NCI-H2196 treated with DMSO at 0.1 percent for 48 hours (cell line): ENCODE measurements at regions not wholly inside any gene's neighbourhood (a gene's known extent, or its start where the extent isn't known, plus 50 kb on each side); places are given as distances from the start of the nearest gene placed in this dataset.

Experiments used
- DNase-seq: peaks from one replicate; lab custom pipeline; 2025; ENCODE audit not compliant: unreplicated experiment; lab: John Stamatoyannopoulos, UW

DNA sequence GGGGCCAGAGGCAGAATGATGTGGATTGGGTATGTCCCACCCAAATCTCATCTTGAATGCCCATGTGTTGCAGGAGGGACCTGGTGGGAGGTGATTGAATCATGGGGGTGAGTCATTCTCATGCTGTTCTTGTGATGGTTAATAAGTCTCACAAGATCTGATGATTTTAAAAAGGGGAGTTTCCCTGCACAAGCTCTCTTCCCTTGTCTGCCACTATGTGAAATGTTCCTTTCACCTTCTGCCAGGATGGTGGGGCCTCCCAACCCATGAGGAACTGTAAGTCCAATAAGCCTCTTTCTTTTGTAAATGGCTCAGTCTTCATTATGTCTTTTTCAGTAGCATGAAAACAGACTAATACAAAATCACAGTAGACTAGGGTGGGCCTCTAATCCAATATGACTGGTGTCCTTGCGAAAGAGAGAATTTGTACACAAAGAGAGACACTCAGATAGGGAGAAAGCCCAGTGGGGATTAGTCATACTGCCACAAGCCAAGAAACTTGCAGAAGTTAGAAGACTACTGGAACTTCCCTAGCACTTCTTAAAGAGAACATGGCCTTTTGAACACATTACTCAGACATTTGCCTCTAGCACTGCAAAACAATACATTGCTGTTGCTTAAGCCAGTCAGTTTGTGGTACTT lies 68.4 kb downstream of the ANXA1 start:
- no peak for DNase-seq

DNA sequence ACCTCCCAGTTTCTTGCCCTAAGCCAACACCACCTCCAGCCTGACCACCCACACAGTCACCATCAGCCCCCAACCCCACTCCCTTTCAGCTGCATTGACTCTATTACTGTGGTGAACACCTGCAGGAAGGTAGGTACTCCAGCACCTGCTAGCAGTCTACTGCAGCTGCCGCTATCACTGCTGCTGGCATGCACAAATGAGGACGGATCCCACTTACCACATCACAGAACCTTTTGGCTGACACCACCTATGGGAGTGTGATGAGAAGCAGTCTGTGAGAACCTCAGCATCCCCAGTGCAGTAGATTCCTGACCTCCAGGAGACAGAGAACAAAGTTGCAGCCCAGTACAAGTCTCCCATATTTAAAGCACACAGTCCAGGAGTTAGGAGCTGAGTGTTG lies 71.9 kb downstream of the ANXA1 start:
- no peak for DNase-seq

DNA sequence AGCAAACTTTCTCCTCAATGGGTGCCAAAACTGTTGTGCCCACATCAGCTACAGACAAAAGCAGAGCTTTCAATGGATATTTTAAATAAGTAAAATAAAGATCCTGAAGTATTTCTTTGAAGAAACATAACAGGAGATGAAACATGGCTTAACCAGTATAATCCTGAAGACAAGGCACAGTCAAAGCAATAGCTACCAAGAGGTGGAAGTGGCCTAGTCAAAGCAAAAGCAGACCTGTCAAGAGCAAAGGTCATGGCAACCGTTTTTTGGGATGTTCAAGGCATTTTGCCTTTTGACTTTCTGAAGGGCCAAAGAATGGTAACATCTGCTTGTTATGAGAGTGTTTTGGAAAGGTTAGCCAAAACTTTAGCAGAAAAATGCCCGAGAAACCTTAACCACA lies 77.9 kb downstream of the ANXA1 start:
- no peak for DNase-seq

DNA sequence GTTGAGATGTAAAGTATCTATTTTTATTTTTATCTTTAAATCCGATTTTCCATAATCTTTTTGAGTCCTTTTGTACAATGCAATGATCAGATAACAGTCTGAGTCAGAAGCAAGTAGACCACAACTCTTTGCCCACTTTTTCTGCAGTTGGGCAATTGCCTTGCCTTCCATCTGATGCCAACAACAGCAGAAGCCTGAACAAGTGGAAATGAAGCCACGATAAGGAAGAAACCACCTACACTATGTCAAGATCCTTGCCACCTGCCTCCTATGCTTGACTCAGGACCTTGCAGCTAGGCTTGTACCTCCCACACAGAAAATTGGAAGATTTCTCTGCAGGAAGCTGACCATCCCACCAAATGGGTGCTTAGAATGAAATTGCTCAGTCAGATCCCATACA lies 78.6 kb downstream of the ANXA1 start:
- DNase-seq: no peak

DNA sequence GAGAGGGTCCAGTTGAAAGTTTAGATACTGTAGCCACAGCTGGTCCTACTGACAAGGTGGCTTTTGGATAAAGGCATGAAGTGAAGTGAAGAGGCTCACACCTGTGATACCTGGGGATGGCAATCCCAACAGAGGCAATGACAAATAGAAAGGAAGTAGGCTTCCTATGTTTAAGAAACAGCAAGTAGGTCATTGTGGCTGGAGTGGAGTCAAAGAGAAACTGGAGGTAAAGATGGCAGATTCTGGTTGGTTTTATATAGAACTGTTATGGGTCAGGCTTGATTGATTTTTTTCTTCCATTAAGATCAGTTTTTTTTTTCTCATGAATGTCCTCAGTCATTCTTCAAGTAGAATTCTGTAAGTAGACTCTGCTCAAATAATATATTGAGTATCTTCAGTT lies 79.5 kb downstream of the ANXA1 start:
- no peak for DNase-seq

DNA sequence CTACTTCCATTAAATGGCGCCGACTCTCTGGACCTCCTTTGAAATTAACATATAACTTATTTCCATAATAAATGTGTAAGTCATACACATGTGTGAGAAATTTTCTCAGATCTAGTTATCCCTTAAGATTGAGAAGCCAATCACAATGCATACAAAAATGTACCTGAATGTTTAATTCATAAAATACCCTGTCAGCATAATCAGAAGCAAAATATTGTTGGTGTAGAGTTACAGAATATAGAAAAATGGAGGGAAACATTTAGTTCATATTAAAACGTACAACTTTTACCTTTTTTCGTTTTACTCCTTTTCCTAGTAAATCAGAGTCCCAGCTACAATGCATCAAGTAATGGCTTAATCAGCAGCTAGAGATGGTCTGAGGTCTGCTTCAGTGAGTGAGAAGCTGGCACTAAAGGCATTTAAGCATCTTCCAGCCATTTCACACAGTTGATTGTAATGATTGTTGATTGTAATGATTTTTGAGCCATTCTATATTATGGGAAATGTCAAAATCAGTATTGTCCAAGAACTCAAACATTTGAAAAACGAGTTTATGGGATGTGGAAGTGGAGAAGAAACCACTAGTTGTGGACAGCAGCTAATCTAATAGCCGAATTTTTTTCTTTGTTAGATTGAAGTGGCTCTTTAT lies 81.8 kb downstream of the ANXA1 start:
- no peak for DNase-seq

DNA sequence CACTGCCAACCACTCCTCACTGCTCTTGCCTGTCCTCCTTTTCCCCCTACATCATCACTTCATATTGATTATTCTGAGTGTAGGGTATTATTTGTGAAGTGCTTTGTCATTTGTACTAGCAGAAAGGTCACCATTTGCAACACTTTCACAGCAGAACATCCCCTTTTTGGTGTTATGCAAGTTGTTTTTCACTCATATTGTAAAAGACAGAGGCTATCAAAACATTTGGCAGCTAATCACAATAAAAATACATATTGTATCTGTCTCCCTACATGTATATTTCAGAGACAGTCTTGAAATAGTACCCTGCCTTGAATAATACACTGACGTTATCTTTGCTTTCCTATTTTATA lies 82.3 kb downstream of the ANXA1 start:
- DNase-seq: no peak

DNA sequence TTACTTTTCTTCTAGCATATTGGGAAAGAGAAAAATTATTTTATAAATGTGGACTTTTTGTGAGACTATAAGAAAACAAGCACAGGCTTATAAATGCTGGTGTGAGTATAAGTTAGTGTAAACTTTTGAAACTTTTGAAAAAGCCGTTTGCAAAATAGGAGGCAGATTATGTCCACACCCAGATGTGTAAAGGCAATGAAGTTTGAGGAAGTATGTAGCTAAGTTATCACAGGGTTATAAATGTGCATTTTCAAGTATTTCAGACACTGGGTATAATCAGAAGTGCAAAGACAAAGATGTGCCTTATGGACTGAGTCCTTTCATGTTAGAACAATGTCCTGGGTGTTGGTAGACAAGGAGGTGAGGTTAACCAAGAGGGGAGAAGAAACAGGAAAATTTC lies 85.5 kb downstream of the ANXA1 start:
- DNase-seq: no peak

DNA sequence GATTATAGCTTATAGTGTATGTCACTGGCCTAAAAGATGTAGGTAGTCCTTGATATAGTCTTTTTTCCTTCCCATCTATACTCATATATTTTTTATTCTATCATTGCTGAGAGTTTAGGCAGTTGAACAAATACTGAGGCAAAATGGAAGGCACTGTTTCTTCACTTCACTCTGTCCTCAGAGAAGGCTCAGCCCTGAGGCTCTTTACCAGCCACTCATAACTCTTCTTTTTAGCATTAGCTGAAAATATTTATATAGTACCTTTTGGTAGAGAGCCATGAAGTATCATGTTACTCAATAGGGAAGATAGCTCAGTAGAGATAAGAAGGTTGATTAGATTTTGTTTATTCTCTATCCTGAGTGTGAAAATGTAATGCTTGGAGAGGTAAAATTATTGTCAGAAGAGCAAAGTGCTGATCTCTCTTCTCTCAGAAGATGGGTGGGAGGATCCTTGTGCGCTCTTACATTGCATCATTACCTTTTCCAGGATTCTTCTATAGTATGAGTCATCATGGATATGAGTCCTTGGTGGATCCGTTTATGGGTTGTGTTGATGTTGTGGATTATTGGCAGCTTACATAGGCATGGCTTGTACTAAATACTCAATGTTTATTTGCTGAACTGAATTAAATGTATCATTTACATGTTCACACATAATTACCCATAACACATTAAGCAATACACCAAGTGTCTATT lies 88.1 kb downstream of the ANXA1 start:
- no peak for DNase-seq

DNA sequence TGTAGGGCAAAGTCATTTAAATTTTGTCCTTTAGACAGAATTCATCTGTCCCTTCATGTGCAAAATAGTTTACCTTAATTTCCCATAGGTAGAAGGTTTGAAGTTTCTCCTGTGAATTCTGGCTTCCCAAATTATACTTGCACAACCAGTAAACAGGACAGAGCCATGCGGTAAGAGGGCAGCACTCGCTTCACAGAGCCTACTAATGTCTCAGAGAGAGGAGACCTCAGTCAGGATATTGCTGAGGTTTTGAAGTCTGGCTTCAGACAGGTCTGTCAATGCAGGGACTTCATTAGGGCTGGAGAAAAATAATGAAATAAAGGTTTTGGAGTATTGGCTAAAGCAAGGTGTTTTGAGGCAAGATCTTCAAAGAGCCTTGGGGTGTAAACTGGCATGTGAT lies 91.4 kb downstream of the ANXA1 start:
- no peak for DNase-seq

DNA sequence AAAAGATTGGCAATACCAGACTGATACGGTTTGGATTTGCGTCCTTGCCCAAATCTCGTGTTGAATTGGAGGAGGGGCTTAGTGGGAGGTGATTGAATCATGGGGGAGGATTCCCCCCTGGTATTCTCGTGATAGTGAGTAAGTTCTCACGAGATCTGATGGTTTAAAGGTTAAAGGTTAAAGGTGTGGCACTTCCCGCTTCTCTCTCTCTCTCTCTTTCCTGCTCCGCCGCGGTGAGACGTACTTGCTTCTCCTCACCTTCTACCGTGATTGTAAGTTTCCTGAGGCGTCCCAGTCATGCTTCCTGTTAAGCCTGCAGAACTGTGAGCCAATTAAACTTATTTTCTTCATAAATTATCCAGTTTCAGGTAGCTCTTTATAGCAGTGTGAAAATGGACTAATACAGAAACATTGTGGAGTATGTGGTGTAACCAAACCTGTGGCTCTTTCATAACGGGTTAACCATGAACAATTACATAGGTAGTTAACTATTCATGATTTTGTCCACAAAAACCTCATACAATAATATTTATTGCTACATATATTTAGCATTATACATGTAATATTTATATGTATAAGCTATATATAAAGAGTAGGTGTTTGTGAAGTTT lies 107.5 kb downstream of the ANXA1 start:
- DNase-seq: no peak

DNA sequence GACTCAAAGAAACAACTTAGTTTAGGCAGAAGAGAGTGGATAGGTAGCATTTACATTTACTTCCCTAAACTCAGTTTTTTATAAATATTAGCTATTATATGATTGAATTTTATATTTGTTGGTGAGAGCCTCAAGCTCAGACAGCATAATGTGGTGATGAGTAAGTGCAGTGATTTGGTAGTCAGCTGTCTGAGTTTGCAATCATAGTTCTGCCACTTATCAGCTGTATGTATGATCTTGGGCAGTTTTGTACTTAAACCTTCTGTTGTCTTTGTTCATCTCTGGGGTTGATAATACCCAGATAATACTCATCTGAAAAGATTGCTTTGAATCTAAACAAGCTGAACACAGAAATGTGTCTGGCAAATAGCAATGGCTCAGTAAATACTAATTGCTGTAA lies 108.8 kb downstream of the ANXA1 start:
- DNase-seq: no peak

DNA sequence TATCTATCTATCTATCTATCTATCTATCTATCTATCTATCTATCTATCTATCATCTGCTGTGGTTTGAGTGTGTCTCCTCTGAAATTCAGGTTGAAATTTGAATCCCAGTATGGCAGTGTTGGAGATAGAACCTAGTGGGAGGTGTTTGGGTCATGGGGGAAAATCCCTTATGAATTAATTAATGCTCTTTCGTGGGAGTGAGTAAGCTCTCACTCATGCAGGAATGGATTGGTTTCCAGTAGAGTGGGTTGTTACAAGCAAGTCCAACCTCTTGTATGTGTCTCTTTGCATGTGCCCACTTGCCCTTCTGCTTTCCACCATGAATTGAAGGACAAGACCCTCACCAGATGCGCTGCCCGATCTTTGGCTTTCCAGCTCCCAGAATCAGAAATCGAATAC lies 113.0 kb downstream of the ANXA1 start:
- no peak for DNase-seq

DNA sequence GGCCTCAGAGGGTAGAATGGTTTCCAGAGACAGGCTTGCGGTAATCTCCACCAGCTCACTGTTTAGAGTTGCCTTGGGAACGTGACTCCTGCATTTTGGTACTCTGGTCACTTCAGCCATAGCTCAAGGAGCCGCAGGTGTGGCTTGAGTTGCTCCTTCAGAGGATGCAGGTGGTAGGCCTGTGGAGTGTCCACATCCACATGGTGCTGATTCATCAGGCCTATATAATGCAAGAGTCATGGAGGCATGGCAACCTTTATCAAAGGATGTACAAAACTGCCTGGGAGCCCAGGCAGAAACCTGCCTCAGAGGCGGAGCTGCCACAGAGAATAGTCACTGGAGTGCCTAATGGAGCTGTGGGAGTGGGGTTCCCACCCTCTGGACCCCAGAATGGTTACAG lies 114.2 kb downstream of the ANXA1 start:
- DNase-seq: no peak

DNA sequence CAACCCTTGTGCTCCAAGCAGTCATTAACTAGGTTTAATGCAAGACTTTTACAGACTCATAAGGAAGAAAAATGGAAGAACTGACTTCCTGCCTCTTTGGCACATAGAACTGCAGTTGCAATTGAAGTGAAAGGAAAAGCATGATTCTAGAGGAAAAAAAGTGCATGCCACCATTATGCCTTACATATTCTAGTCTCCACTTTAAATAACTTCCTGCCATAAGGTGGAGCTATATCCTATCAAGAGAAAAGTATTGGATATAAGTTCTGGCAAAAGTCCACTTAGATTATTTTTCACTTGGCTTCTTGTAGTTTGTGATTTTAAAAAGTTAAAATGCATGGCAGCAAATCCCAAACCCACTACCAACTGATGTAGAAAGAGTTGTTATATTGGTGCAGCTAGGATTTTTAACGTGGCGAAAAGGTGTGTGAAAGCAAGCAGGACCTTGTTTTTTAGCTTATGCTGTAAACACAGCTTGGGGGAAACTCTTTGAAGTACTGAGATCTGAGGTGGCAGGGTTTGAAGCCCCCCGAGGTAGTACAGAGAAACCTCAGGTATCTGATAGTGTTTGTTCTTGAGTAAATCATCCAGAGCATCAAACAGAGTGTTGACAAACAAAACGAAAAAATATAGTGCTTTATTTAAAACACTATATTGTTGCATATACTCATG lies 117.9 kb downstream of the ANXA1 start:
- DNase-seq: no peak

DNA sequence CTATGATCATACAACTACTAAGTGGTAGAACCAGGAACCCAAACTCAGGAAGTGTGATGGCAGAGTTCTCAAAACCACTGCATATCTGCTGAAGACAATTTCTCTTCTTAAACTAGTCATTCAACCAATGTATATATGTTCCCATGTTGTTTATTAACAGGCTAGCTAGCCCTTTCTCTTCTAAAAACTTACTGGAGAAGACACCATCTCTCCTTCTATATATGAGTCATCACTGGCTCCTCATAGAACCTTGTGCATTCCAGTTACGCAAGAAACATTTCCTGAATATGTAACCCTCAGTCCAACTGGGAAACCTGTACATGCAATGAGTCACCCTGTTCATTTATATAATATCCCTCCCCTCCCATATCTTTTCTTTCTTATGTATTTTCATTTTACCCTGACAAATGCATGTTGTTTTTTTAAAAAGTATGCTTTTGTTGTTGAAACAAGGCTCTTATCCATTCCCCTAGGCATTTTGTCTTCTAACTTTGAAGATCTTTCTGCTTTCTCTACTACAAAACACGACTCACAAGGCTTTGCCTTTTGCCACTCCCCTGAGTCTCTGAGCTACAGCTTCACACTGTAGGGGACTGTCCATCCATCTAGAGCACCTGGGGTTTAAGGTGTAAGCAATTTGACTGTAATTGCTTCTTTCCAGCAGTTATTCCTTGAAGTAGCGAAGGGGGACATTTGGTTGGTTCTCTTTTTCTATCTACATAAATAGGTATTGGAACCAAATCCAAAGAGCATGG lies 119.5 kb downstream of the ANXA1 start:
- DNase-seq: no peak

DNA sequence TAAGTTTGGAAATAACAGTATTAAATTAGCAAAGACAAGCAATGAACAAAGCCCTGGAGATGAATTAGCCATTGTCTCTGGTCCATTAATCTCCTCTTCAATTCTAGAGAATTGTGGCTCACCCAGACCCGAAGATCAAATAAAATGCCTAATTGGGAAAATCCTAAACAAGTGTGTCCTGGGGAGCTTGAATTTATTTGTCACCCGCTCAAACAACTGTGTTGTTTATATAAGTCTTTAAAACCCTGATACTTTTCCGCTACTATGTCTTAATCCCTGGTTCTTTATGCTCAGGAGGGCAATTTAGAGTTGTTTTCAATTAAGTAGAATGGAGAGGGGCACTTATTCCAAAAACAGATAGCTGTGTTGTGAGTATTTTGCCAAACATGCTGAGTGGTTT lies 128.4 kb downstream of the ANXA1 start:
- DNase-seq: no peak

DNA sequence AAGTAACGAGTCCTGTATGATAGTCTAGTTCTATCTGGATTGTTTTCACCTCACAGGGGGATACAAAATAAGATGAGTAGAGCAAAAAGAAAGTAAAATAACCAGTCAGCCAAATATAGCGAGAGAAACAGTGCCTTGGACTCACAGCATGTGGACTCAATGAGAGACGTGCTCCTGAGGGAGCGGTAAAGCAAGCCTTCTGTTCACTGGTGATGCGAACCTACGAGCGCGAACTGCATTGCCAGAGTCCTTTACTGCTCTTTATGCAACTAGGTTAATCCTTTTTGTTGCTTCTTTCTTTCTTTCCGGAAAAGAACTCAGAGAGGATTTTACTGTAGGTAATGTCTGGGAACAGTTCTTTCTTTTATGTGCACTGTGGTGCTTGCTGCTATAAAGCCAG lies 132.7 kb downstream of the ANXA1 start:
- no peak for DNase-seq

DNA sequence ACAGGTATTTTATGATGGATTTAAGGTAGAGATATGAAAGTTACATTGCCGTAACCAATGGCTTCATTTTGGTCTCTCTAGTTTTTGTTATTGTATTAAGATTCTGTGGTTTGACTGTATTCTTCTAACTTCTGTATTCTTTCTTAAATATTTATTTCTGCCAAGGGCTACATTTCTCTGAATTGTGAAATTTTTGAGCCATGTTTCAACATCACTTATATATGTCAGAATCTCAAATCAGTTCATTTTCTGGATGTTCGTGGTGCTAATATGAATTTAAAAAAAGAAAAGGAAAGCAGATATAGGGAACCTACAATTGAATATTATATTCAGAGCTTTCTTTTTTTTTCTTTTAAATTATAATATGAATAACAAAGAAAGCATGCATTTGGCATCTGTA lies 142.7 kb downstream of the ANXA1 start:
- DNase-seq: no peak

DNA sequence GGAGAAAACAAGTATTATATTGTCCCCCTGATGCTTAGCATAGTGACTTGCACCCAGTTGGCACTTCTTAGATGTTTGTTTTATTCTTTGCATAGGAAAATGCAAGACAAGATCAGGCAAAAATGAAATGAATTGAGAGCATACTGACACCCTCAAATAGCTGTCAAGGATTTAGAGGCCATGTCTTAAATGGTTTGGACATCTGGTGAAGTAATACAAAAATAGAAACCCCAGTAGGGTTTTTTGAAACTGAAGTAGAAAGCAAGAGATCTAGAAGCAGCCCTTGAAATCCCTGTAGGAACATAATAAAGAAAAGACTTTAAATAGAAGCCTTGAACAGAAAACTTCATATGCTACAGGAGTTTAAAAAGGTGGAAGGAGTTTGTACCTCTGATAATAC lies 174.3 kb downstream of the ANXA1 start:
- no peak for DNase-seq

DNA sequence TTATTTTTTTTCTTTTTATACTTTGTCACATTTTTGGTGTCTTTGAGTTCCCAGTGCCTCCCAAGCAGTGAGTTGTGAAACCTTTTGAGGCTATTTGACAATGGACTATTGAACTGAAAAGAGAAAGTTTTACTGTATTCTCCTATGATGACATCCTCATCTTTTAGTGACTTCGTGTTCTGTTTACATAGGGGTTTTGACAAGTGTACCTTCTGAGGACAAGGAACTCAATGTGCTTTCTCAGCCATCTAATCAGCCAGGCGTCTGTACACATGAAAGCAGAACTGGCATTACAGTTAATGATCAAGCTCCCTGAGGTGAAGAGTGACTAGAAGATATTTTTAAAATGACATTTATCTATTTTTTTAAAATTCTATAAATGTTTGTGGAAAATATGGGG lies 175.5 kb downstream of the ANXA1 start:
- no peak for DNase-seq
